ENCODE measurements at regions not wholly inside any gene's neighbourhood (a gene's known extent, or its start where the extent isn't known, plus 50 kb on each side); places are given as distances from the start of the nearest gene placed in this dataset.

GRCh38 chr16:48047720-48048119, 108.1 kb downstream of the ABCC12 start:
- ATAC-seq (no peak), DNase-seq (no peak)
- H3K36me3 ChIP-seq, result no peaks in the 10 kb centered on the region
- in situ Hi-C loops (cut with MboI; ENCODE audit: low sequenced_read_pairs in 4 of 4) (no loop called here), intact Hi-C loops (cut with DNase I; ENCODE audit: low total_unique reads) (no loop called here)
- no peaks in the 10 kb centered on the region for H3K4me1 ChIP-seq
- H3K4me3 ChIP-seq, result no peak overlapping the region
- no peak overlapping the region for H3K27ac ChIP-seq
- H3K27me3 ChIP-seq, result peaks cover 0 to 5% (median 0%) of the 10 kb centered on the region in 3 donors
- TF ChIP-seq CTCF (IDR thresholded peaks at IDR 0.05 in 4 of 5, conservative IDR thresholded peaks at IDR 0.05 in 1 of 5), result no peak
- TF ChIP-seq POLR2A (IDR thresholded peaks at IDR 0.05), result no peak
- no peaks in the 10 kb centered on the region for H3K9me3 ChIP-seq

GRCh38 chr16:48047241-48047640, 108.6 kb downstream of the ABCC12 start:
- Histone ChIP-seq H3K4me3 (no peak overlapping the region), H3K36me3 (no peaks in the 10 kb centered on the region), H3K4me1 (no peaks in the 10 kb centered on the region), H3K27me3 (peaks cover 0 to 5% (median 0%) of the 10 kb centered on the region in 3 donors), H3K9me3 (no peaks in the 10 kb centered on the region), H3K27ac (no peak overlapping the region)
- no peak for TF ChIP-seq CTCF (IDR thresholded peaks at IDR 0.05 in 4 of 5, conservative IDR thresholded peaks at IDR 0.05 in 1 of 5)
- intact Hi-C loops (cut with DNase I; ENCODE audit: low total_unique reads), result no loop called here
- ATAC-seq (no peak), DNase-seq (no peak)
- in situ Hi-C loops (cut with MboI; ENCODE audit: low sequenced_read_pairs in 4 of 4), result no loop called here

- Histone ChIP-seq H3K4me3 (no peak overlapping the region), H3K36me3 (no peaks in the 10 kb centered on the region), H3K27me3 (peaks cover 0 to 5% (median 0%) of the 10 kb centered on the region in 3 donors), H3K27ac (no peak overlapping the region), H3K4me1 (no peaks in the 10 kb centered on the region), H3K9me3 (no peaks in the 10 kb centered on the region)
- TF ChIP-seq POLR2A (IDR thresholded peaks at IDR 0.05) (no peak), CTCF (IDR thresholded peaks at IDR 0.05 in 4 of 5, conservative IDR thresholded peaks at IDR 0.05 in 1 of 5) (no peak)
- ATAC-seq, result no peak
- intact Hi-C loops (cut with DNase I; ENCODE audit: low total_unique reads), result no loop called here
- in situ Hi-C loops (cut with MboI; ENCODE audit: low sequenced_read_pairs in 4 of 4), result no loop called here
- no peak for DNase-seq
These were observed 111.7 kb downstream of the ABCC12 start for GRCh38 chr16:48044117-48044516.

GRCh38 chr16:48041981-48042421, 113.8 kb downstream of the ABCC12 start:
- Histone ChIP-seq H3K4me3 (no peak overlapping the region), H3K27ac (no peak overlapping the region), H3K9me3 (no peaks in the 10 kb centered on the region), H3K4me1 (no peaks in the 10 kb centered on the region), H3K36me3 (no peaks in the 10 kb centered on the region), H3K27me3 (peaks cover 0 to 5% (median 0%) of the 10 kb centered on the region in 3 donors)
- ATAC-seq (no peak), DNase-seq (no peak)
- intact Hi-C loops (cut with DNase I; ENCODE audit: low total_unique reads), result no loop called here
- TF ChIP-seq CTCF (IDR thresholded peaks at IDR 0.05 in 4 of 5, conservative IDR thresholded peaks at IDR 0.05 in 1 of 5) (no peak), POLR2A (IDR thresholded peaks at IDR 0.05) (no peak)
- in situ Hi-C loops (cut with MboI; ENCODE audit: low sequenced_read_pairs in 4 of 4), result no loop called here

- no peak for ATAC-seq
These were observed 120.7 kb downstream of the ABCC12 start for GRCh38 chr16:48035142-48035541.

More at GRCh38 chr16:48035142-48035541, 120.7 kb downstream of the ABCC12 start:
- in situ Hi-C loops (cut with MboI; ENCODE audit: low sequenced_read_pairs in 4 of 4) (no loop called here), intact Hi-C loops (cut with DNase I; ENCODE audit: low total_unique reads) (no loop called here)
- Histone ChIP-seq H3K4me1 (no peaks in the 10 kb centered on the region), H3K36me3 (no peaks in the 10 kb centered on the region), H3K4me3 (no peak overlapping the region), H3K9me3 (no peaks in the 10 kb centered on the region), H3K27ac (no peak overlapping the region), H3K27me3 (no peaks in the 10 kb centered on the region)
- no peak for DNase-seq
- TF ChIP-seq POLR2A (IDR thresholded peaks at IDR 0.05) (no peak), CTCF (IDR thresholded peaks at IDR 0.05 in 4 of 5, conservative IDR thresholded peaks at IDR 0.05 in 1 of 5) (no peak)

Measured in gastrocnemius medialis (tissue), 4 donors.